Endodermal cell (in vitro differentiated cells): ENCODE measurements at regions not wholly inside any gene's neighbourhood (a gene's known extent, or its start where the extent isn't known, plus 50 kb on each side); places are given as distances from the start of the nearest gene placed in this dataset.

Source experiments
- DNase-seq: peaks from one replicate; pipeline ENCODE4 v3.0.0-alpha.2; 2017
- H3K27ac ChIP-seq: 2 replicates; pipeline ENCODE4 v1.5.1; 2013; ENCODE audit warnings: mild to moderate bottlenecking, low read depth, low read length, moderate library complexity
- H3K27me3 ChIP-seq: 2 replicates; pipeline ENCODE4 v1.6.1; 2013; ENCODE audit warnings: mild to moderate bottlenecking, low read length, moderate library complexity; ENCODE audit not compliant: insufficient read depth, control insufficient read depth, poor library complexity, severe bottlenecking
- H3K36me3 ChIP-seq: 2 replicates; pipeline ENCODE4 v1.7.0; 2013; ENCODE audit warnings: mild to moderate bottlenecking, low read length, moderate library complexity; ENCODE audit not compliant: control insufficient read depth, insufficient read depth
- H3K4me1 ChIP-seq: one replicate; pipeline ENCODE4 v1.7.0; 2013; ENCODE audit warnings: low read length; ENCODE audit not compliant: control insufficient read depth, insufficient read depth
- H3K4me3 ChIP-seq: 2 replicates; pipeline ENCODE4 v1.5.1; 2013; ENCODE audit warnings: mild to moderate bottlenecking, low read length, moderate library complexity
- H3K9ac ChIP-seq: 2 replicates; pipeline ENCODE4 v1.6.1; 2013; ENCODE audit warnings: mild to moderate bottlenecking, low read length, moderate library complexity; ENCODE audit not compliant: poor library complexity, severe bottlenecking; ENCODE audit errors: extremely low read depth
- H3K9me3 ChIP-seq: 2 replicates; pipeline ENCODE4 v1.6.1; 2013; ENCODE audit warnings: mild to moderate bottlenecking, low read length, moderate library complexity; ENCODE audit not compliant: control insufficient read depth
- H3K27ac Mint-ChIP-seq: 2 replicates; pipeline ENCODE4 v1.8.0; 2020; ENCODE audit warnings: mixed read lengths
- H3K27me3 Mint-ChIP-seq: 2 replicates; pipeline ENCODE4 v1.8.0; 2021; ENCODE audit warnings: mild to moderate bottlenecking, mixed read lengths; ENCODE audit not compliant: insufficient read depth
- H3K36me3 Mint-ChIP-seq: 2 replicates; pipeline ENCODE4 v1.8.0; 2020; ENCODE audit warnings: low read depth, mixed read lengths
- H3K4me1 Mint-ChIP-seq: 2 replicates; pipeline ENCODE4 v1.8.0; 2020; ENCODE audit warnings: mixed read lengths
- H3K4me3 Mint-ChIP-seq: 2 replicates; pipeline ENCODE4 v1.8.0; 2020; ENCODE audit warnings: mild to moderate bottlenecking, moderate library complexity, mixed read lengths
- H3K9me3 Mint-ChIP-seq: 2 replicates; pipeline ENCODE4 v1.8.0; 2020; ENCODE audit warnings: mild to moderate bottlenecking, mixed read lengths
- WGBS, 2 experiments: methylation state at CpG; one replicate each; pipeline versions ENCODE4 v1.1.5 to v1.1.7; 2013; ENCODE audit warnings: missing lambda C conversion rate in 2 of 2, mixed read lengths in 1 of 2; ENCODE audit not compliant: insufficient coverage in 1 of 2, insufficient read length in 1 of 2; 5-methylcytosine and 5-hydroxymethylcytosine counted together
- TF ChIP-seq, protein P1 (sequence below): fragments of 200-600 bp; sonication (generic); conservative IDR thresholded peaks from 2 replicates; pipeline ENCODE4 v1.5.0; 2021; ENCODE audit warnings: antibody characterized with exemption, mild to moderate bottlenecking

- TF ChIP-seq, protein P1, sequence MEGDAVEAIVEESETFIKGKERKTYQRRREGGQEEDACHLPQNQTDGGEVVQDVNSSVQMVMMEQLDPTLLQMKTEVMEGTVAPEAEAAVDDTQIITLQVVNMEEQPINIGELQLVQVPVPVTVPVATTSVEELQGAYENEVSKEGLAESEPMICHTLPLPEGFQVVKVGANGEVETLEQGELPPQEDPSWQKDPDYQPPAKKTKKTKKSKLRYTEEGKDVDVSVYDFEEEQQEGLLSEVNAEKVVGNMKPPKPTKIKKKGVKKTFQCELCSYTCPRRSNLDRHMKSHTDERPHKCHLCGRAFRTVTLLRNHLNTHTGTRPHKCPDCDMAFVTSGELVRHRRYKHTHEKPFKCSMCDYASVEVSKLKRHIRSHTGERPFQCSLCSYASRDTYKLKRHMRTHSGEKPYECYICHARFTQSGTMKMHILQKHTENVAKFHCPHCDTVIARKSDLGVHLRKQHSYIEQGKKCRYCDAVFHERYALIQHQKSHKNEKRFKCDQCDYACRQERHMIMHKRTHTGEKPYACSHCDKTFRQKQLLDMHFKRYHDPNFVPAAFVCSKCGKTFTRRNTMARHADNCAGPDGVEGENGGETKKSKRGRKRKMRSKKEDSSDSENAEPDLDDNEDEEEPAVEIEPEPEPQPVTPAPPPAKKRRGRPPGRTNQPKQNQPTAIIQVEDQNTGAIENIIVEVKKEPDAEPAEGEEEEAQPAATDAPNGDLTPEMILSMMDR, result no peak
- Histone ChIP-seq H3K9me3 (peaks cover 31% of the 10 kb centered on the region), H3K27me3 (no peaks in the 10 kb centered on the region), H3K27ac (no peak overlapping the region), H3K4me1 (no peaks in the 10 kb centered on the region), H3K9ac (no peak overlapping the region), H3K4me3 (no peak overlapping the region), H3K36me3 (no peaks in the 10 kb centered on the region)
- DNase-seq, result no peak
- H3K4me1 Mint-ChIP-seq, result peaks cover 16% of the 10 kb centered on the region
- 100% methylated on average over 1 of the region's 1 CpG; no CpG with 5 or more reads in 1 of the 2 experiments for WGBS, 2 experiments
- H3K27me3 Mint-ChIP-seq, result no peaks in the 10 kb centered on the region
- no peaks in the 10 kb centered on the region for H3K9me3 Mint-ChIP-seq
- no peak overlapping the region for H3K27ac Mint-ChIP-seq
- no peak overlapping the region for H3K4me3 Mint-ChIP-seq
- H3K36me3 Mint-ChIP-seq, result no peaks in the 10 kb centered on the region
These were observed 274.3 kb upstream of the CNTN4 start for GRCh38 chr3:1824359-1824758.

DNA sequence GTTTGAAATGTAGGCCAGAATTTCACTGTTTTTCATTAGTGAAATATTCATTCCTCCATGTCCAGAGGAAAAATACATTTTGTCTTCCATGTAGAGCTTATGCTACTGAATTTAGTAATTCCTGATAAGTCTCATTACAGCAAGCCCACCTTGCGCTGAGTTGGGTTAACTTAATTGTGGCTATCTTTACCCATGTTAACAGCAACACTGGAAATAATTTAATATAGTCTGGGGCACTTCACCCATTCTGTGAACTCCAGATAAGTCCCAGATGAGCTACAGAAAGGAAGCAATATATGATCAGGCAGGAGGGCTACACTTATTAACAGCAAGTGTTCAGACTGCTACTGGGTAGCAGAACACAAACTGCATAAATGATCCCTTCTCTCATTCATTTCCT lies 270.1 kb upstream of the CNTN4 start:
- H3K4me3 ChIP-seq, result no peak overlapping the region
- H3K27ac Mint-ChIP-seq, result no peak overlapping the region
- no peak overlapping the region for H3K9ac ChIP-seq
- no peak overlapping the region for H3K4me3 Mint-ChIP-seq
- H3K36me3 Mint-ChIP-seq, result no peaks in the 10 kb centered on the region
- H3K27me3 ChIP-seq, result no peaks in the 10 kb centered on the region
- no peaks in the 10 kb centered on the region for H3K27me3 Mint-ChIP-seq
- peaks cover 6% of the 10 kb centered on the region for H3K4me1 Mint-ChIP-seq
- H3K36me3 ChIP-seq, result no peaks in the 10 kb centered on the region
- H3K9me3 Mint-ChIP-seq, result no peaks in the 10 kb centered on the region
- no peak overlapping the region for H3K27ac ChIP-seq
- WGBS, 2 experiments, result 86 to 100% methylated on average over 1 of the region's 1 CpG
- TF ChIP-seq, protein P1, result no peak
- H3K4me1 ChIP-seq, result no peaks in the 10 kb centered on the region
- no peak for DNase-seq
- H3K9me3 ChIP-seq, result peaks cover 17% of the 10 kb centered on the region

DNA sequence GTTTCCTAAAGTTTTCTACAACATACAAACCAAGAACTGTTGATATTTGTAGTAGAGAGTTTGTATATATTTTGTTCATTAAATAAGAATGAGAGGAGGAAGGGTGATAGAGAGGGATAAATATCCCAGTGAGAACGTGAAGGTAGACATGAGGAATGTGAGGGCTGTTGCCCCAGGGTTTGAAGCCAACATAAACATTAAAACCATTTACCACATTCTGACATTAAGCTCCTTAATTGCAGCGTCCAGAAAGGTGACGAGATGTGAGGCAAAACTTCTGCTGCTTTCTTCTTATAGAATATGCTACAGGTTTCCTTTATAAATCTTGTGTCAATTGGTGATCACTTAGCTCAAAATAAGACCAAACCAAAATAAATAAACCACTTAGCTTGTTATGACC lies 267.8 kb upstream of the CNTN4 start:
- no peaks in the 10 kb centered on the region for H3K36me3 ChIP-seq
- H3K9me3 ChIP-seq, result peaks cover 9% of the 10 kb centered on the region
- H3K27ac Mint-ChIP-seq, result no peak overlapping the region
- no peaks in the 10 kb centered on the region for H3K27me3 ChIP-seq
- H3K4me1 Mint-ChIP-seq, result peaks cover 3% of the 10 kb centered on the region
- no peaks in the 10 kb centered on the region for H3K36me3 Mint-ChIP-seq
- DNase-seq, result no peak
- H3K9ac ChIP-seq, result no peak overlapping the region
- H3K4me3 ChIP-seq, result no peak overlapping the region
- WGBS, 2 experiments, result 77% methylated on average over 3 of the region's 3 CpGs; no CpG with 5 or more reads in 1 of the 2 experiments
- H3K27me3 Mint-ChIP-seq, result no peaks in the 10 kb centered on the region
- TF ChIP-seq, protein P1, result no peak
- H3K9me3 Mint-ChIP-seq, result no peaks in the 10 kb centered on the region
- no peaks in the 10 kb centered on the region for H3K4me1 ChIP-seq
- no peak overlapping the region for H3K27ac ChIP-seq
- H3K4me3 Mint-ChIP-seq, result no peak overlapping the region
